GM12872 (cell line): ENCODE measurements at regions not wholly inside any gene's neighbourhood (a gene's known extent, or its start where the extent isn't known, plus 50 kb on each side); places are given as distances from the start of the nearest gene placed in this dataset.

ENCODE experiments used
- CTCF ChIP-seq: IDR thresholded peaks from 3 replicates; pipeline ENCODE4 v1.5.1; 2011; ENCODE audit warnings: low read depth, mild to moderate bottlenecking, low read length, moderate library complexity; ENCODE audit not compliant: insufficient read depth

GRCh38 chr6:225121-225721, 67.1 kb upstream of the DUSP22 start:
- no peak for TF ChIP-seq CTCF

GRCh38 chr6:225907-226306, 66.4 kb upstream of the DUSP22 start:
- TF ChIP-seq CTCF: no peak

GRCh38 chr6:226516-227073, 65.7 kb upstream of the DUSP22 start:
- no peak for TF ChIP-seq CTCF

- peak; percentile 57 for TF ChIP-seq CTCF
These were observed 65.1 kb upstream of the DUSP22 start for GRCh38 chr6:227074-227782.

GRCh38 chr6:227812-228338, 64.4 kb upstream of the DUSP22 start:
- TF ChIP-seq CTCF: no peak

- TF ChIP-seq CTCF: no peak
These were observed 63.2 kb upstream of the DUSP22 start for GRCh38 chr6:228881-229651.

GRCh38 chr6:231779-232178, 60.5 kb upstream of the DUSP22 start:
- no peak for TF ChIP-seq CTCF
